GM12878 (cell line): ENCODE measurements at regions not wholly inside any gene's neighbourhood (a gene's known extent, or its start where the extent isn't known, plus 50 kb on each side); places are given as distances from the start of the nearest gene placed in this dataset.

ENCODE experiments used
- CBX5 ChIP-seq: sonication (generic); IDR thresholded peaks from 2 replicates; pipeline ENCODE4 v1.6.1; 2016; ENCODE audit warnings: low read depth, moderate library complexity, mild to moderate bottlenecking, inconsistent platforms
- CHD4 ChIP-seq: fragments of 200-600 bp; sonication (generic); IDR thresholded peaks from 2 replicates; pipeline ENCODE4 v1.6.1; 2016; ENCODE audit warnings: mild to moderate bottlenecking
- ESRRA ChIP-seq: IDR thresholded peaks from 2 replicates; pipeline ENCODE4 v1.6.1; 2012; ENCODE audit warnings: mild to moderate bottlenecking, low read length, improper control_type of control experiment
- ETV6 ChIP-seq, 2 experiments: fragments of 450-650 bp in 1 of 2; IDR thresholded peaks in 1 of 2; conservative IDR thresholded peaks in 1 of 2; 2 replicates each; pipeline ENCODE4 v1.6.1; 2014; ENCODE audit warnings: antibody characterized with exemption in 1 of 2, borderline replicate concordance in 1 of 2, low read depth in 1 of 2, mild to moderate bottlenecking in 1 of 2, moderate library complexity in 1 of 2
- LARP7 ChIP-seq: fragments of 450-650 bp; IDR thresholded peaks from 2 replicates; pipeline ENCODE4 v1.6.1; 2017; ENCODE audit warnings: mild to moderate bottlenecking
- MYC ChIP-seq: IDR thresholded peaks from 2 replicates; pipeline ENCODE4 v1.6.1; 2011; ENCODE audit warnings: mild to moderate bottlenecking, low read length, moderate library complexity, inconsistent platforms; ENCODE audit not compliant: insufficient read depth, insufficient replicate concordance, insufficient read length, severe bottlenecking
- POLR2A ChIP-seq: IDR thresholded peaks from 2 replicates; pipeline ENCODE4 v1.6.1; 2011; ENCODE audit warnings: low read depth, mild to moderate bottlenecking, low read length
- SMC3 ChIP-seq: IDR thresholded peaks from 2 replicates; pipeline ENCODE4 v1.6.1; 2011; ENCODE audit warnings: low read length, improper control_type of control experiment, borderline replicate concordance
- TAF1 ChIP-seq: IDR thresholded peaks from 2 replicates; pipeline ENCODE4 v1.6.1; 2011; ENCODE audit warnings: mild to moderate bottlenecking, low read depth, low read length, borderline replicate concordance
- TF ChIP-seq, protein P1 (sequence below), 3 experiments: IDR thresholded peaks in 2 of 3; conservative IDR thresholded peaks in 1 of 3; 2 replicates each; pipeline ENCODE4 v1.5.1; 2011; ENCODE audit warnings: low read depth in 3 of 3, low read length in 3 of 3, mild to moderate bottlenecking in 3 of 3, control low read depth in 2 of 3, moderate library complexity in 2 of 3, inconsistent platforms in 1 of 3, mixed read lengths in 1 of 3; ENCODE audit not compliant: control insufficient read depth in 2 of 3, insufficient read depth in 1 of 3; ENCODE audit errors: extremely low read depth in 1 of 3
- TF ChIP-seq, protein P2 (sequence below): fragments of 450-650 bp; IDR thresholded peaks from 2 replicates; pipeline ENCODE4 v1.6.1; 2017; ENCODE audit warnings: mild to moderate bottlenecking, moderate library complexity
- TF ChIP-seq, protein P3 (sequence below): IDR thresholded peaks from 2 replicates; pipeline ENCODE4 v1.6.1; 2012; ENCODE audit warnings: low read length, inconsistent platforms
- TF ChIP-seq, protein P4 (sequence below): IDR thresholded peaks from 2 replicates; pipeline ENCODE4 v1.6.1; 2011; ENCODE audit warnings: mild to moderate bottlenecking, low read depth, low read length, moderate library complexity; ENCODE audit not compliant: insufficient replicate concordance

DNA sequence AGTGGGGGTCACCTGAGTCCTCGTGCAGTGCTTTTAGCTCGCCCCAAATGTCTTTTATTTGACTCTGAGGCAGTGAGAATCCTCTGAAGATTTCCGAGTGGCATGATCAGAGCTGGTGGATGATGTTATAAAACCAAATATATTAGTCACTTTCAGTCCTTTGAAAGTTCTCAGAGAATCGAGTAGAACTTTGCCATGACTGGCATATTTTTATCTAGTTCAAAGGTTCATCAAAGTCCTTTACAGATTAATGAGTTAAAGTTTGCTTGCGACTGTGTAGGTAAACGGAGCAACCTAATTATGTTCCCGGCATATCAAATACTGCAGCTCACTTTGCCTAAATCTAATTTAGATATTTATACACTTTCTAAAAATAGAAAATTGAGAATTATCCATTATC is 498.5 kb upstream of the NOX3 start:
- TF ChIP-seq, protein P1, sequence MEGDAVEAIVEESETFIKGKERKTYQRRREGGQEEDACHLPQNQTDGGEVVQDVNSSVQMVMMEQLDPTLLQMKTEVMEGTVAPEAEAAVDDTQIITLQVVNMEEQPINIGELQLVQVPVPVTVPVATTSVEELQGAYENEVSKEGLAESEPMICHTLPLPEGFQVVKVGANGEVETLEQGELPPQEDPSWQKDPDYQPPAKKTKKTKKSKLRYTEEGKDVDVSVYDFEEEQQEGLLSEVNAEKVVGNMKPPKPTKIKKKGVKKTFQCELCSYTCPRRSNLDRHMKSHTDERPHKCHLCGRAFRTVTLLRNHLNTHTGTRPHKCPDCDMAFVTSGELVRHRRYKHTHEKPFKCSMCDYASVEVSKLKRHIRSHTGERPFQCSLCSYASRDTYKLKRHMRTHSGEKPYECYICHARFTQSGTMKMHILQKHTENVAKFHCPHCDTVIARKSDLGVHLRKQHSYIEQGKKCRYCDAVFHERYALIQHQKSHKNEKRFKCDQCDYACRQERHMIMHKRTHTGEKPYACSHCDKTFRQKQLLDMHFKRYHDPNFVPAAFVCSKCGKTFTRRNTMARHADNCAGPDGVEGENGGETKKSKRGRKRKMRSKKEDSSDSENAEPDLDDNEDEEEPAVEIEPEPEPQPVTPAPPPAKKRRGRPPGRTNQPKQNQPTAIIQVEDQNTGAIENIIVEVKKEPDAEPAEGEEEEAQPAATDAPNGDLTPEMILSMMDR (IDR thresholded peaks at IDR 0.05 in 2 of 3, conservative IDR thresholded peaks at IDR 0.05 in 1 of 3; ENCODE audit: control insufficient read depth in 2 of 3, extremely low read depth in 1 of 3, insufficient read depth in 1 of 3, low read depth in 3 of 3, low read length in 3 of 3): no peak
- TF ChIP-seq POLR2A (no peak), LARP7 (no peak), CBX5 (no peak), TAF1 (no peak), MYC (no peak), ESRRA (no peak), CHD4 (no peak), SMC3 (no peak), ETV6 (conservative IDR thresholded peaks at IDR 0.05 in 1 of 2, IDR thresholded peaks at IDR 0.05 in 1 of 2; ENCODE audit: borderline replicate concordance in 1 of 2, low read depth in 1 of 2) (no peak)
- TF ChIP-seq, protein P2, sequence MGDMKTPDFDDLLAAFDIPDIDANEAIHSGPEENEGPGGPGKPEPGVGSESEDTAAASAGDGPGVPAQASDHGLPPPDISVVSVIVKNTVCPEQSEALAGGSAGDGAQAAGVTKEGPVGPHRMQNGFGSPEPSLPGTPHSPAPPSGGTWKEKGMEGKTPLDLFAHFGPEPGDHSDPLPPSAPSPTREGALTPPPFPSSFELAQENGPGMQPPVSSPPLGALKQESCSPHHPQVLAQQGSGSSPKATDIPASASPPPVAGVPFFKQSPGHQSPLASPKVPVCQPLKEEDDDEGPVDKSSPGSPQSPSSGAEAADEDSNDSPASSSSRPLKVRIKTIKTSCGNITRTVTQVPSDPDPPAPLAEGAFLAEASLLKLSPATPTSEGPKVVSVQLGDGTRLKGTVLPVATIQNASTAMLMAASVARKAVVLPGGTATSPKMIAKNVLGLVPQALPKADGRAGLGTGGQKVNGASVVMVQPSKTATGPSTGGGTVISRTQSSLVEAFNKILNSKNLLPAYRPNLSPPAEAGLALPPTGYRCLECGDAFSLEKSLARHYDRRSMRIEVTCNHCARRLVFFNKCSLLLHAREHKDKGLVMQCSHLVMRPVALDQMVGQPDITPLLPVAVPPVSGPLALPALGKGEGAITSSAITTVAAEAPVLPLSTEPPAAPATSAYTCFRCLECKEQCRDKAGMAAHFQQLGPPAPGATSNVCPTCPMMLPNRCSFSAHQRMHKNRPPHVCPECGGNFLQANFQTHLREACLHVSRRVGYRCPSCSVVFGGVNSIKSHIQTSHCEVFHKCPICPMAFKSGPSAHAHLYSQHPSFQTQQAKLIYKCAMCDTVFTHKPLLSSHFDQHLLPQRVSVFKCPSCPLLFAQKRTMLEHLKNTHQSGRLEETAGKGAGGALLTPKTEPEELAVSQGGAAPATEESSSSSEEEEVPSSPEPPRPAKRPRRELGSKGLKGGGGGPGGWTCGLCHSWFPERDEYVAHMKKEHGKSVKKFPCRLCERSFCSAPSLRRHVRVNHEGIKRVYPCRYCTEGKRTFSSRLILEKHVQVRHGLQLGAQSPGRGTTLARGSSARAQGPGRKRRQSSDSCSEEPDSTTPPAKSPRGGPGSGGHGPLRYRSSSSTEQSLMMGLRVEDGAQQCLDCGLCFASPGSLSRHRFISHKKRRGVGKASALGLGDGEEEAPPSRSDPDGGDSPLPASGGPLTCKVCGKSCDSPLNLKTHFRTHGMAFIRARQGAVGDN: no peak
- TF ChIP-seq, protein P3, sequence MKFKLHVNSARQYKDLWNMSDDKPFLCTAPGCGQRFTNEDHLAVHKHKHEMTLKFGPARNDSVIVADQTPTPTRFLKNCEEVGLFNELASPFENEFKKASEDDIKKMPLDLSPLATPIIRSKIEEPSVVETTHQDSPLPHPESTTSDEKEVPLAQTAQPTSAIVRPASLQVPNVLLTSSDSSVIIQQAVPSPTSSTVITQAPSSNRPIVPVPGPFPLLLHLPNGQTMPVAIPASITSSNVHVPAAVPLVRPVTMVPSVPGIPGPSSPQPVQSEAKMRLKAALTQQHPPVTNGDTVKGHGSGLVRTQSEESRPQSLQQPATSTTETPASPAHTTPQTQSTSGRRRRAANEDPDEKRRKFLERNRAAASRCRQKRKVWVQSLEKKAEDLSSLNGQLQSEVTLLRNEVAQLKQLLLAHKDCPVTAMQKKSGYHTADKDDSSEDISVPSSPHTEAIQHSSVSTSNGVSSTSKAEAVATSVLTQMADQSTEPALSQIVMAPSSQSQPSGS: no peak
- TF ChIP-seq, protein P4, sequence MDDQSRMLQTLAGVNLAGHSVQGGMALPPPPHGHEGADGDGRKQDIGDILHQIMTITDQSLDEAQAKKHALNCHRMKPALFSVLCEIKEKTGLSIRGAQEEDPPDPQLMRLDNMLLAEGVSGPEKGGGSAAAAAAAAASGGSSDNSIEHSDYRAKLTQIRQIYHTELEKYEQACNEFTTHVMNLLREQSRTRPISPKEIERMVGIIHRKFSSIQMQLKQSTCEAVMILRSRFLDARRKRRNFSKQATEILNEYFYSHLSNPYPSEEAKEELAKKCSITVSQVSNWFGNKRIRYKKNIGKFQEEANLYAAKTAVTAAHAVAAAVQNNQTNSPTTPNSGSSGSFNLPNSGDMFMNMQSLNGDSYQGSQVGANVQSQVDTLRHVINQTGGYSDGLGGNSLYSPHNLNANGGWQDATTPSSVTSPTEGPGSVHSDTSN: no peak
